GM12872 (cell line): ENCODE measurements at regions not wholly inside any gene's neighbourhood (a gene's known extent, or its start where the extent isn't known, plus 50 kb on each side); places are given as distances from the start of the nearest gene placed in this dataset.

Experiments used
- TF ChIP-seq, protein P1 (sequence below): IDR thresholded peaks from 3 replicates; pipeline ENCODE4 v1.5.1; 2011; ENCODE audit warnings: low read depth, mild to moderate bottlenecking, low read length, moderate library complexity; ENCODE audit not compliant: insufficient read depth

DNA sequence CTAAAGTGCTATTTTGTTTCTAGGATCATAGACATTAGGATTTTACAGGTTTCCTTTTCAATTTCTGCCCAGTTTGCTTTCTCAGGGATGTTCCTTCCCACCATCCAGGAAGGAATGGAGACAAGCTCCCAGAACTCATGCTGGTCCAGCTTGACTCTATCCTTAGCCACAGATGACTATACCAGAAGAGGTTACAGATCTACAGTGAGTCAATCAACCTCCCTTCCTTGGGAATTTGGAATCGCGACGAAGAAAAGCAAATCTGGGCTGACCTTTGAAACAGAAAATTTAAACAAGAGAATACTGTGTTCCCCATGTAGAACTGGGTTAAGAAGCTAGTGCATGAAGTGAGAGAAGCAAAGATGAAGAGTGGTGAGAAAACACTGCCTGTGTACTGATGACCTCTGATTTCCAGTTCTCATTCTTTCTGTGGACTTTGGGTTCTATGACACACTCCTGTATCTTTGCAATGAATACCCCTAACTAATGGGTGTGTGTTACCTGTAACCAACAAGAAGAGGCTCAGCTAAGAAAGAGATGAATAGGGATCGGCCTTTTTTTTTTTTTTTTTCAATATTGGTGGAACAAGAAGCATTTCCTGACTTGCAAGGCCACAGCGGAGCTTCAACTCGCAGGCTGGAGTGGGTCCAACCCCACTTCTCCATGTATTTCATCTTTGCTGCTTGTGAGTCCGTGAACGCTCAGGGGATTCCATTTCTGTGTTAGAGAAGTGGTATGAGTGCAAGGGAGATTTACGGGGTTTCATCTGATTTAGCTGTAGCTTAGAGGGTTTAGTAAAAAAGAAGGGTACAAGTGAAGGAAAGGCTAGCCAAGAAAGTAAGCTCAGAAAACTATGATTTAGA, 563.9 kb upstream of the CLINT1 start:
- TF ChIP-seq, protein P1, sequence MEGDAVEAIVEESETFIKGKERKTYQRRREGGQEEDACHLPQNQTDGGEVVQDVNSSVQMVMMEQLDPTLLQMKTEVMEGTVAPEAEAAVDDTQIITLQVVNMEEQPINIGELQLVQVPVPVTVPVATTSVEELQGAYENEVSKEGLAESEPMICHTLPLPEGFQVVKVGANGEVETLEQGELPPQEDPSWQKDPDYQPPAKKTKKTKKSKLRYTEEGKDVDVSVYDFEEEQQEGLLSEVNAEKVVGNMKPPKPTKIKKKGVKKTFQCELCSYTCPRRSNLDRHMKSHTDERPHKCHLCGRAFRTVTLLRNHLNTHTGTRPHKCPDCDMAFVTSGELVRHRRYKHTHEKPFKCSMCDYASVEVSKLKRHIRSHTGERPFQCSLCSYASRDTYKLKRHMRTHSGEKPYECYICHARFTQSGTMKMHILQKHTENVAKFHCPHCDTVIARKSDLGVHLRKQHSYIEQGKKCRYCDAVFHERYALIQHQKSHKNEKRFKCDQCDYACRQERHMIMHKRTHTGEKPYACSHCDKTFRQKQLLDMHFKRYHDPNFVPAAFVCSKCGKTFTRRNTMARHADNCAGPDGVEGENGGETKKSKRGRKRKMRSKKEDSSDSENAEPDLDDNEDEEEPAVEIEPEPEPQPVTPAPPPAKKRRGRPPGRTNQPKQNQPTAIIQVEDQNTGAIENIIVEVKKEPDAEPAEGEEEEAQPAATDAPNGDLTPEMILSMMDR, result no peak

DNA sequence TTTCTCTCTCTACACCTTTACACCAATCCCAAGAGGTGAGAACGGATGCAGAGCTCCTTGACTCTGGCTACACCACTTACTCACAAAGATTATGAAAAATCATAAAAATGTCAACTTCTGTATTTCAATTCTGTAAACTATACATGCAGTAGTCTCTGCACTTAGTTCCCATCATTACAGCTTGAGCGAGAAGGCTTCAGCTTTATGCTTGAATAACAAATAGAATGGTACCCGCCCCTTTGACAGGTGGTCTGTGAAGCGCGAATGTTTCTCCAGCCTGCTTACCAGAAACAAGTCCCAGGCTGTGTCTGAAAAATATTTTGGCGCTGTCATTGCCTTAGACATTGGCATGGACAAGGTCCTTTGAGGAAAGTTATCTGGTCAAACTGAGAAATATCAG, 562.4 kb upstream of the CLINT1 start:
- TF ChIP-seq, protein P1, result no peak

DNA sequence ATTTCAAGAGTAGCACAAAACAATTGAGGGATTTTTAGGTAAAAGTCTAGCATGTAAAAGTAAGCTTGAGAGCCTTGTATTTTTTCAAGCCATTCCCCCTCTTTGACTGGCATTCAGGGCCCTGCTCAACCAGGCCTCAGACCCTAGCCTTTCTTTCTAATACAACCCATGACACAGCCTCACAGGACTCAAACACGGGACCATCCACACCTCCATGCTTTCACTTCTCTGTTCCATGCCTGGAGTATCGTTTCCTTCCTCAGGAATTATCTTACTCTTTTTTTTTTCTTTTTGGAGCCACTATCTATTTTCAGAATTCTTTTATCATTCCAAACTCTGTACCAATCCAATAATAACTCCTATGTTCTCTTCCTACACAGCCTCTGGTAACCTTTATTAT, 560.2 kb upstream of the CLINT1 start:
- TF ChIP-seq, protein P1, result no peak

DNA sequence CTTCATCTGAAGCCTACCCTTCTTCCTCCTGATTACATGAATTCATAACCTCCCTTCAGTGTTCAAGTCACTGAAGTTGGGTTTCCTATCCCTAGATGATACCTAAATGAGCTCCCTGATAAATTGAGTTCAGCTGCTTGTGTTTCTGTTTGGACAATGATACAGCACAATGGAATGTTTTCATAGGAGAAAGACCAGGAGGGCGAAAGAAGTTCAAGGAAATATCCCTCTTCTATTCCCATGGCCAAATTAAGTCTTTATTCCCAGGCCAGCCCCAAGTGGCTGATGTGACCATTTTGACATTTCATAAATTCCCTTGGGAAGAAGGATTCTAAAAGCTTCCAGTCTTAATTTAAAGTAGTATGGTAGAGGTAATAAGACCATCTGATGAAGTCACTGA, 555.8 kb upstream of the CLINT1 start:
- TF ChIP-seq, protein P1, result no peak

DNA sequence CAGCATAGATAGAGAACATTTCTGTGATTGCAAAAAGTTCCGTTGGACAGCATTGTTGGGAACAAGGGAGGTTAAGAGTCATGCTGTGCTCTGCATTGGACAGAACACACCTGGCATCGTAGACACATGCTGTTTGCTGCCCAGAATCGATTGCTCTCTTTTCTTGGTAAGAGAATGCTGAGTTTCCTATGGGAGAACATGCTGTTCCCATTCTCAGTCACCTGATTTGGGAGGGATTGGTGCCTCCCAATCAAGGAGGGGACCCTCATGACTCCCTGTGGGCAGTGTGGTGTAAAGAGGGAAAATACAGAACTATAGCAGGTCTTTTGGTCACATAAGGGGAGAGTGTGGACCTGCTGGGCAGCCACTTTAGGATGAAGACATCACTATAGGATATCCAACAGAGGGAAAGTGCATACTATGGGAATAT, 555.4 kb upstream of the CLINT1 start:
- TF ChIP-seq, protein P1, result no peak

DNA sequence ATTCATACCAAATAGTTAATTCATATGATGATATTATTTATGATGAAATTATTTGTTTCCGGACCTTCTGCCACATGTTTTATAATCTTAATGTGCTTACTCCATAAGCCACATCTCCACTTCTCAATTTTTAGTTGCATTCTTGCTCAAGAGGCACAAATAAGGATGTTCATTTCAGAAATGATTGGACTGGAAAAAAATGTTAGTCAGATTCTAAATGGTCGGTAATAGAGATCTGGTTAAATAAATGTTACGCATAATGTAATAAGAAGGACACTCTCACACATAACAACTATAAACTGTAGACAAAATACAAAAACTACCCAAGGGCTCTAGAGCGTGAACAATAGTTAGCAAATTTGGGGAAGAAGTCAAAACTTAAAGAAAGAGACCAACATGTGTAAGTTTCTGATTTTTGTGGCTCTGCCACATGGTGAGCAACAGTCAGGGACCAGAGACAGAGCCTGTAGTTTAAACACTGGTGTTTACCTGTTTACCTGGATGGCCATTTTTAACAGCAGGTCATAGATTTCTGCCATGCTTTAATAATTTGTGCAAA, 554.3 kb upstream of the CLINT1 start:
- TF ChIP-seq, protein P1, result no peak

DNA sequence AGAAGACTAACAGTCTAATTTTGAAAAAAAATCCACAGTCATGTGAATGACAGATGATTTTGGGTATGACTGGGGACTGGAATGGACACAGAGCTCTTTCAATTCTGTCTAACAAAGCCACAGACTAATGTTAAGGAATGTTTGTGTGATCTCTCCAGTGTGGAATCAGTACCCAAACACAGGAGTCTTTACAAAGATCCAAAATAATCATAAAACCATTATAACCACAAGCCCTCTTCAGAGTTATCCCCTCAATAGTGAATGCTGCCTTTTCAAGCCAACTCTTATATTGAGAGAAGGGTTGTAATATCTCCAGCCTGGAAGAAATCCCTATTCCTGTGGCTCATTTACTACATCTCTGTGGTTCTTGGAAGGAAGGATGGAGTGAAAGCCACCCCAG, 552.0 kb upstream of the CLINT1 start:
- TF ChIP-seq, protein P1, result no peak
